ENCODE measurements at regions not wholly inside any gene's neighbourhood (a gene's known extent, or its start where the extent isn't known, plus 50 kb on each side); places are given as distances from the start of the nearest gene placed in this dataset.

- TF ChIP-seq CTCF (IDR thresholded peaks at IDR 0.05; ENCODE audit: borderline replicate concordance, control extremely low read depth, extremely low read depth, insufficient read depth, missing control alignments) = no peak
- in situ Hi-C loops (cut with MboI; ENCODE audit: low sequenced_read_pairs, unreplicated experiment) = no loop called here
- no peak for DNase-seq (ENCODE audit: low spot score)
Observed at GRCh38 chr12:124517260-124518050, 50.0 kb downstream of the NCOR2 start.

- no peak for DNase-seq (ENCODE audit: low spot score)
- in situ Hi-C loops (cut with MboI; ENCODE audit: low sequenced_read_pairs, unreplicated experiment) = no loop called here
- no peak for TF ChIP-seq CTCF (IDR thresholded peaks at IDR 0.05; ENCODE audit: borderline replicate concordance, control extremely low read depth, extremely low read depth, insufficient read depth, missing control alignments)
Observed at GRCh38 chr12:124516850-124517249, 50.6 kb downstream of the NCOR2 start.

GRCh38 chr12:124515981-124516380 lies 51.4 kb downstream of the NCOR2 start:
- in situ Hi-C loops (cut with MboI; ENCODE audit: low sequenced_read_pairs, unreplicated experiment) = no loop called here
- no peak for DNase-seq (ENCODE audit: low spot score)
- no peak for TF ChIP-seq CTCF (IDR thresholded peaks at IDR 0.05; ENCODE audit: borderline replicate concordance, control extremely low read depth, extremely low read depth, insufficient read depth, missing control alignments)

GRCh38 chr12:124514996-124515932 lies 52.1 kb downstream of the NCOR2 start:
- no peak for DNase-seq (ENCODE audit: low spot score)
- TF ChIP-seq CTCF (IDR thresholded peaks at IDR 0.05; ENCODE audit: borderline replicate concordance, control extremely low read depth, extremely low read depth, insufficient read depth, missing control alignments) = no peak
- in situ Hi-C loops (cut with MboI; ENCODE audit: low sequenced_read_pairs, unreplicated experiment) = no loop called here

GRCh38 chr12:124514145-124514995 lies 53.0 kb downstream of the NCOR2 start:
- no peak for TF ChIP-seq CTCF (IDR thresholded peaks at IDR 0.05; ENCODE audit: borderline replicate concordance, control extremely low read depth, extremely low read depth, insufficient read depth, missing control alignments)
- in situ Hi-C loops (cut with MboI; ENCODE audit: low sequenced_read_pairs, unreplicated experiment) = no loop called here
- DNase-seq (ENCODE audit: low spot score) = no peak

All from GM13976 (cell line).